PC-3 (cell line): ENCODE measurements at regions not wholly inside any gene's neighbourhood (a gene's known extent, or its start where the extent isn't known, plus 50 kb on each side); places are given as distances from the start of the nearest gene placed in this dataset.

ENCODE experiments used
- ATAC-seq: fragments of 200-7000 bp; cut with Tn5 transposase; 2 replicates; pipeline ENCODE4 v1.9.1; 2020; ENCODE audit warnings: mild to moderate bottlenecking, moderate library complexity
- BruUV-seq: library from RNA; stranded (reverse); fragments of 400-500 nt; replicated peaks from 2 replicates; lab custom pipeline; 2021; lab: Mats Ljungman, UMichigan
- CTCF ChIA-PET: fragments of 300-600 bp; sonication (Branson Sonifier 250); formaldehyde crosslinking; loops from one replicate; lab custom pipeline; 2022; ENCODE audit warnings: antibody characterized with exemption; lab: Charles Lee
- POLR2A ChIA-PET: fragments of 300-600 bp; sonication (Branson Sonifier 250); formaldehyde crosslinking; loops from one replicate; lab custom pipeline; 2022; ENCODE audit warnings: antibody characterized with exemption; ENCODE audit not compliant: unreplicated experiment; lab: Charles Lee
- DNase-seq: peaks from one replicate; pipeline ENCODE4 v3.0.0-alpha.2; 2015
- H2AFZ ChIP-seq: fragments of 300-600 bp; sonication (generic); 2 replicates; pipeline ENCODE4 v1.6.0; 2016; ENCODE audit warnings: antibody characterized with exemption, low read length
- H3F3A ChIP-seq: fragments of 300-600 bp; sonication (generic); one replicate; pipeline ENCODE4 v1.6.0; 2017; ENCODE audit warnings: antibody characterized with exemption, low read length, control low read depth, mild to moderate bottlenecking; ENCODE audit not compliant: unreplicated experiment
- H3K27ac ChIP-seq: fragments of 300-600 bp; sonication (generic); 2 replicates; pipeline ENCODE4 v1.5.1; 2016; ENCODE audit warnings: mild to moderate bottlenecking, low read length
- H3K27me3 ChIP-seq: fragments of 300-600 bp; sonication (generic); 2 replicates; pipeline ENCODE4 v1.6.1; 2016; ENCODE audit warnings: low read length, mixed read lengths
- H3K36me3 ChIP-seq: fragments of 300-600 bp; sonication (generic); 2 replicates; pipeline ENCODE4 v1.6.1; 2016; ENCODE audit warnings: low read depth, mixed run types, low read length, mixed read lengths
- H3K4me1 ChIP-seq: fragments of 300-600 bp; sonication (generic); 2 replicates; pipeline ENCODE4 v1.5.1; 2016; ENCODE audit warnings: low read length; ENCODE audit not compliant: insufficient read depth
- H3K4me2 ChIP-seq: fragments of 300-600 bp; sonication (generic); 2 replicates; pipeline ENCODE4 v1.6.0; 2016; ENCODE audit warnings: low read length
- H3K4me3 ChIP-seq: fragments of 300-600 bp; sonication (generic); 2 replicates; pipeline ENCODE4 v1.5.1; 2016; ENCODE audit warnings: mild to moderate bottlenecking, low read length, mixed read lengths
- H3K79me2 ChIP-seq: fragments of 300-600 bp; sonication (generic); 2 replicates; pipeline ENCODE4 v1.6.1; 2017; ENCODE audit warnings: low read length, mixed read lengths
- H3K9ac ChIP-seq: fragments of 300-600 bp; sonication (generic); 2 replicates; pipeline ENCODE4 v1.6.0; 2016; ENCODE audit warnings: mild to moderate bottlenecking, low read length
- H3K9me2 ChIP-seq: fragments of 300-600 bp; sonication (generic); replicated peaks from 2 replicates; pipeline ENCODE4 v1.6.1; 2016; ENCODE audit warnings: mixed run types, low read length, mixed read lengths
- H3K9me3 ChIP-seq: fragments of 300-600 bp; sonication (generic); 2 replicates; pipeline ENCODE4 v1.6.1; 2016; ENCODE audit warnings: low read length, mixed read lengths
- H4K20me1 ChIP-seq: fragments of 300-600 bp; sonication (generic); 2 replicates; pipeline ENCODE4 v1.6.1; 2016; ENCODE audit warnings: low read length, mixed read lengths
- CTCF ChIP-seq: fragments of 300-600 bp; sonication (generic); conservative IDR thresholded peaks from 2 replicates; pipeline ENCODE4 v1.5.1; 2017; ENCODE audit warnings: antibody characterized with exemption, low read depth, mild to moderate bottlenecking, low read length
- EZH2 ChIP-seq: fragments of 300-600 bp; sonication (generic); IDR thresholded peaks from one replicate; pipeline ENCODE4 v1.6.1; 2017; ENCODE audit warnings: antibody characterized with exemption, mild to moderate bottlenecking, low read length; ENCODE audit not compliant: unreplicated experiment
- EZH2phosphoT487 ChIP-seq: fragments of 300-600 bp; sonication (generic); IDR thresholded peaks from 2 replicates; pipeline ENCODE4 v1.6.1; 2018; ENCODE audit warnings: mild to moderate bottlenecking, antibody characterized with exemption, low read length, borderline replicate concordance
- intact Hi-C: fragments of 100-400 bp; cut with micrococcal nuclease; formaldehyde crosslinking; loops from 2 replicates; pipeline ENCODE4 v1.9.0; 2023

DNA sequence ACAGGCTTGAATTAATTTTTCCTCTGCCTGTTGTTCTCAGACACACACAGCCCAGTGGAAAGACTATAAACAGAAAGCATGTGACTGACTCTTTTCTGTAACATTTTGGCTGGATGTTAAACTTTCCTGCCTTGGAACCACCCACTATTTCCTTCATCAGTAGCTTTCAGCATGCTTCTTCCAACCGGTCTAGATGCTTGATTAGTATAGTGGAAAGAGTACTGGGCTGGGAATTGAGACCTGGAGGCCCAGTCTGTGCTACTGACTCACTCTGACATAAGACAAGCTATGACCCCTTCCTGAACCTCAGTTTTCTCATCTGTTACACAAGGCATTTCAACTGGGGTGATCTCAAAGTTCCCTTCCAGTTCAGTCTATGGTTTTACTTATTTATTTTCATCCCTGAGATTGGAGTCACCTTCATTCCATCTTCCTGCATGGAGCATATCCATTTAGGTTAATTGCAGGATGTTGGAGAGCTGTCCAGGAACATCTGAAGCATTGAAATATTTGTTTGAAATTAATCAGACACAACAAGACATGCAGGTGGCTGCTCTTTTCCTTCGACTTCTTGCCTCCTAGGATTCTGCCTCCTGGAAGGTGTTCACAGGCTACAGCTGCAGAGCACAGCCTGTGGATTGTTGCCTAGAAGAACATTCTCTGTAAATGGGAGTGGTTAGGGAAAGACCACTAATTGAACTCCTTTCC lies 173.4 kb downstream of the RTL9 start:
- Histone ChIP-seq H3K36me3 (no peaks in the 10 kb centered on the region), H3K27me3 (peaks cover 12% of the 10 kb centered on the region; the same call in 1 of the 2 replicates), H4K20me1 (no peaks in the 10 kb centered on the region), H3K79me2 (no peaks in the 10 kb centered on the region), H3K9me3 (no peaks in the 10 kb centered on the region), H3K4me3 (no peak overlapping the region), H3K27ac (no peak overlapping the region), H2AFZ (no peak overlapping the region), H3F3A (no peaks in the 10 kb centered on the region), H3K4me1 (no peaks in the 10 kb centered on the region), H3K9ac (no peak overlapping the region), H3K4me2 (no peak overlapping the region), H3K9me2 (no peaks in the 10 kb centered on the region)
- intact Hi-C loops = no loop called here
- no peak for DNase-seq
- TF ChIP-seq EZH2 (no peak), EZH2phosphoT487 (no peak), CTCF (no peak)
- ChIA-PET POLR2A (no interaction called here), CTCF (no interaction called here)
- BruUV-seq = no TSS peak
- no peak for ATAC-seq

DNA sequence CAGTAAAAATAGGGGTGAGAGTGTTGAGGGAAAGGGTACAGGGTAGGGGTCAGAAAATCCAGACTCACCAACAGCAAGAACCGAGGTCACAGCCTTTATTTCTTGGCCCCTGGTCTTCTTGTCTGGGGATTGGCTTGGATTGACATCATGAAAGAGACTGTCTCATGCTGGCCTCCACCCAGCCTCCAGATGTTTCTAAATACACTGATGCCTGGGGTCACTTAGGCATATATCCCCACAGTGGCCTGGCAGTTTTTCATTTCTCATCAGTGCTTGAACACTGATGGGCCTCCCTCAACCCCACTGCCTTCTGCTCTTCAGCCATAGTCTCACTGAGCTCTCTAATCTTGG lies 173.9 kb downstream of the RTL9 start:
- no peaks in the 10 kb centered on the region for H4K20me1 ChIP-seq
- no peak overlapping the region for H3K4me2 ChIP-seq
- no peaks in the 10 kb centered on the region for H3K4me1 ChIP-seq
- BruUV-seq = no TSS peak
- no peaks in the 10 kb centered on the region for H3K36me3 ChIP-seq
- CTCF ChIA-PET = no interaction called here
- H3K9me2 ChIP-seq = no peaks in the 10 kb centered on the region
- no peak overlapping the region for H3K9ac ChIP-seq
- no peak for TF ChIP-seq EZH2
- TF ChIP-seq CTCF = no peak
- TF ChIP-seq EZH2phosphoT487 = no peak
- DNase-seq = no peak
- intact Hi-C loops = no loop called here
- H3K9me3 ChIP-seq = no peaks in the 10 kb centered on the region
- H3F3A ChIP-seq = no peaks in the 10 kb centered on the region
- no peak overlapping the region for H3K27ac ChIP-seq
- no peak overlapping the region for H3K4me3 ChIP-seq
- POLR2A ChIA-PET = no interaction called here
- H3K27me3 ChIP-seq = peaks cover 15% of the 10 kb centered on the region; the same call in 1 of the 2 replicates
- ATAC-seq = no peak
- H2AFZ ChIP-seq = no peak overlapping the region
- no peaks in the 10 kb centered on the region for H3K79me2 ChIP-seq

- H3K36me3 ChIP-seq = no peaks in the 10 kb centered on the region
- TF ChIP-seq CTCF (no peak), EZH2 (no peak), EZH2phosphoT487 (no peak)
- no peaks in the 10 kb centered on the region for H3K9me2 ChIP-seq
- ChIA-PET POLR2A (no interaction called here), CTCF (no interaction called here)
- H3K27ac ChIP-seq = no peak overlapping the region
- BruUV-seq = no TSS peak
- no peak overlapping the region for H3K9ac ChIP-seq
- H3K79me2 ChIP-seq = no peaks in the 10 kb centered on the region
- DNase-seq (no peak), ATAC-seq (no peak)
- intact Hi-C loops = no loop called here
- H3K4me1 ChIP-seq = no peaks in the 10 kb centered on the region
- H4K20me1 ChIP-seq = no peaks in the 10 kb centered on the region
- no peak overlapping the region for H3K4me2 ChIP-seq
- H3K27me3 ChIP-seq = peaks cover 20% of the 10 kb centered on the region; the same call in 1 of the 2 replicates
- H3K9me3 ChIP-seq = no peaks in the 10 kb centered on the region
- no peak overlapping the region for H2AFZ ChIP-seq
- no peak overlapping the region for H3K4me3 ChIP-seq
- H3F3A ChIP-seq = no peaks in the 10 kb centered on the region
These were observed 178.2 kb downstream of the RTL9 start for GRCh38 chrX:110536816-110537215.
